Stomach (tissue), 4 donors: ENCODE measurements at regions not wholly inside any gene's neighbourhood (a gene's known extent, or its start where the extent isn't known, plus 50 kb on each side); places are given as distances from the start of the nearest gene placed in this dataset.

Source experiments
- CTCF ChIP-seq, 7 experiments: fragments of 450-650 bp in 4 of 7; fragments of 200-600 bp in 3 of 7; sonication (generic) in 3 of 7; IDR thresholded peaks; one replicate each; pipeline ENCODE4 v1.5.1; 2016 to 2019; ENCODE audit warnings: antibody characterized with exemption in 7 of 7, control low read depth in 2 of 7, mild to moderate bottlenecking in 1 of 7
- EP300 ChIP-seq: sonication (generic); formaldehyde crosslinking; IDR thresholded peaks from one replicate; pipeline ENCODE4 v1.6.1; 2017; ENCODE audit warnings: antibody characterized with exemption
- POLR2A ChIP-seq, 4 donors: fragments of 450-650 bp; IDR thresholded peaks; one replicate each; pipeline ENCODE4 v1.6.1; 2016; ENCODE audit warnings: antibody characterized with exemption in 4 of 4, control low read depth in 2 of 4, mild to moderate bottlenecking in 1 of 4, moderate library complexity in 1 of 4
- POLR2AphosphoS5 ChIP-seq, 3 donors: sonication (generic); formaldehyde crosslinking; IDR thresholded peaks; one replicate each; pipeline ENCODE4 v1.6.1; 2016; ENCODE audit warnings: antibody characterized with exemption in 3 of 3

DNA sequence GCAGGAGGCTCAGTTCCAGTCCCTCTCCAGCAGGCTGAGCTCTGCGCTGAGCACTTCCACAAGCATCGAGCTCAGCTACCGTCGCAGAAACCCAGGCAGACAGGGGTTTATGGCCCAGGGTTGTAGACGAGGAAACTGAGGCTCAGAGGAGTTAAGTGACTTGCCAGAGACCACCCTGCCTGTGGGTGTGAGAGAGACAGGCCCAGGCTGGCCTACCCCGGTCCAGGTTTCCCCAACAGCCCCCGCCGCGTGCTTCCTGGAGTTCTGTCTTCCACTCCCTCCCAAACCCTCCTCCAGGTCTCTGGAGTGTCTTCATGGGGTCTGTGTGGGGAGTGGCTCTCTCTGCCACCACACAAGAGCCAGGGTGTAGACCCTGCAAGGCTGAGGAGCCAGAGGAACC, 615.9 kb downstream of the PTPRU start:
- TF ChIP-seq CTCF (IDR thresholded peaks at IDR 0.05) (no peak), EP300 (no peak), POLR2AphosphoS5 (IDR thresholded peaks at IDR 0.05) (no peak), POLR2A (IDR thresholded peaks at IDR 0.05) (no peak)
